Tibial nerve (tissue), 3 donors: ENCODE measurements at regions not wholly inside any gene's neighbourhood (a gene's known extent, or its start where the extent isn't known, plus 50 kb on each side); places are given as distances from the start of the nearest gene placed in this dataset.

ENCODE experiments used
- POLR2A ChIP-seq, 2 donors: fragments of 450-650 bp; IDR thresholded peaks; one replicate each; pipeline ENCODE4 v1.6.1; 2017; ENCODE audit warnings: antibody characterized with exemption in 2 of 2, mild to moderate bottlenecking in 2 of 2, moderate library complexity in 2 of 2
- TF ChIP-seq, protein P1 (sequence below), 5 experiments: fragments of 200-600 bp in 3 of 5; fragments of 450-650 bp in 2 of 5; sonication (generic) in 3 of 5; IDR thresholded peaks; one replicate each; pipeline ENCODE4 v1.5.1; 2016 to 2019; ENCODE audit warnings: antibody characterized with exemption in 5 of 5, mild to moderate bottlenecking in 3 of 5, moderate library complexity in 2 of 5

DNA sequence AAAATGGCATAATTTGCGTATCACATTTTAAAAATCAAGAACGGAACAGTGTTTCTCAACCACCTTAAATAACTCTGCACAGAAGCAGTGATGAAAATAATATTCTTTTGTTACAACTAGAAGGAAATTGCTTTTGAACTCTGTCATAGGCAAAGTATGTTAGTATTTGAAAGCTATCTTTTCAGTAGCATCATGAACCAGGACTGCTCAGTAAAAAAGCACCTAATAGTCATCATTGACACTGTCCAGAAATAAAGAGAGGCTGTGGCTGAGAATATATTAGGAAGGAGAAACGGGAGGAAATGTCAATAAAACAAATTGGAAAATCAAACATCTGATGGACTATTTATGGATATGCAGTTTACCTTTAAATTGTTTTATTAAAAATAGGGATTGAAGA lies 237.2 kb upstream of the AKR1E2 start:
- TF ChIP-seq, protein P1, sequence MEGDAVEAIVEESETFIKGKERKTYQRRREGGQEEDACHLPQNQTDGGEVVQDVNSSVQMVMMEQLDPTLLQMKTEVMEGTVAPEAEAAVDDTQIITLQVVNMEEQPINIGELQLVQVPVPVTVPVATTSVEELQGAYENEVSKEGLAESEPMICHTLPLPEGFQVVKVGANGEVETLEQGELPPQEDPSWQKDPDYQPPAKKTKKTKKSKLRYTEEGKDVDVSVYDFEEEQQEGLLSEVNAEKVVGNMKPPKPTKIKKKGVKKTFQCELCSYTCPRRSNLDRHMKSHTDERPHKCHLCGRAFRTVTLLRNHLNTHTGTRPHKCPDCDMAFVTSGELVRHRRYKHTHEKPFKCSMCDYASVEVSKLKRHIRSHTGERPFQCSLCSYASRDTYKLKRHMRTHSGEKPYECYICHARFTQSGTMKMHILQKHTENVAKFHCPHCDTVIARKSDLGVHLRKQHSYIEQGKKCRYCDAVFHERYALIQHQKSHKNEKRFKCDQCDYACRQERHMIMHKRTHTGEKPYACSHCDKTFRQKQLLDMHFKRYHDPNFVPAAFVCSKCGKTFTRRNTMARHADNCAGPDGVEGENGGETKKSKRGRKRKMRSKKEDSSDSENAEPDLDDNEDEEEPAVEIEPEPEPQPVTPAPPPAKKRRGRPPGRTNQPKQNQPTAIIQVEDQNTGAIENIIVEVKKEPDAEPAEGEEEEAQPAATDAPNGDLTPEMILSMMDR (IDR thresholded peaks at IDR 0.05): no peak
- no peak for TF ChIP-seq POLR2A (IDR thresholded peaks at IDR 0.05)
